GM20431 (cell line): ENCODE measurements at regions not wholly inside any gene's neighbourhood (a gene's known extent, or its start where the extent isn't known, plus 50 kb on each side); places are given as distances from the start of the nearest gene placed in this dataset.

Source experiments
- in situ Hi-C: fragments of 300-500 bp; cut with MseI, MboI; formaldehyde crosslinking; loops from one replicate; pipeline ENCODE4 v1.15.0; 2020; ENCODE audit warnings: low sequenced_read_pairs; ENCODE audit not compliant: unreplicated experiment

- in situ Hi-C loops, result no loop called here
Measured at GRCh38 chr22:49594078-49594477, 233.6 kb downstream of the BRD1 start.

- in situ Hi-C loops, result no loop called here
Measured at GRCh38 chr22:49593509-49593908, 234.2 kb downstream of the BRD1 start.

- in situ Hi-C loops, result no loop called here
Measured at GRCh38 chr22:49592780-49593501, 234.7 kb downstream of the BRD1 start.

GRCh38 chr22:49590851-49591445 lies 236.7 kb downstream of the BRD1 start:
- in situ Hi-C loops, result no loop called here

- in situ Hi-C loops, result no loop called here
Measured at GRCh38 chr22:49590381-49590780, 237.3 kb downstream of the BRD1 start.

GRCh38 chr22:49589811-49590210 lies 237.9 kb downstream of the BRD1 start:
- in situ Hi-C loops, result no loop called here

- in situ Hi-C loops, result no loop called here
Measured at GRCh38 chr22:49589301-49589700, 238.4 kb downstream of the BRD1 start.

GRCh38 chr22:49588739-49589138 lies 238.9 kb downstream of the BRD1 start:
- in situ Hi-C loops, result no loop called here

- in situ Hi-C loops, result no loop called here
Measured at GRCh38 chr22:49587987-49588386, 239.7 kb downstream of the BRD1 start.

- in situ Hi-C loops, result no loop called here
Measured at GRCh38 chr22:49587421-49587820, 240.3 kb downstream of the BRD1 start.

GRCh38 chr22:49586873-49587272 lies 240.8 kb downstream of the BRD1 start:
- in situ Hi-C loops, result no loop called here

GRCh38 chr22:49586244-49586748 lies 241.4 kb downstream of the BRD1 start:
- in situ Hi-C loops, result no loop called here

- in situ Hi-C loops, result no loop called here
Measured at GRCh38 chr22:49585461-49586243, 242.0 kb downstream of the BRD1 start.

GRCh38 chr22:49583886-49584505 lies 243.7 kb downstream of the BRD1 start:
- in situ Hi-C loops, result no loop called here

- in situ Hi-C loops, result no loop called here
Measured at GRCh38 chr22:49583341-49583740, 244.3 kb downstream of the BRD1 start.

- in situ Hi-C loops, result no loop called here
Measured at GRCh38 chr22:49582678-49583077, 245.0 kb downstream of the BRD1 start.

GRCh38 chr22:49582181-49582580 lies 245.5 kb downstream of the BRD1 start:
- in situ Hi-C loops, result no loop called here

GRCh38 chr22:49580024-49580423 lies 247.6 kb downstream of the BRD1 start:
- in situ Hi-C loops, result no loop called here

- in situ Hi-C loops, result no loop called here
Measured at GRCh38 chr22:49577168-49578060, 250.3 kb downstream of the BRD1 start.
